PC-3 (cell line): ENCODE measurements at regions not wholly inside any gene's neighbourhood (a gene's known extent, or its start where the extent isn't known, plus 50 kb on each side); places are given as distances from the start of the nearest gene placed in this dataset.

Experiments
- ATAC-seq: fragments of 200-7000 bp; cut with Tn5 transposase; 2 replicates; pipeline ENCODE4 v1.9.1; 2020; ENCODE audit warnings: mild to moderate bottlenecking, moderate library complexity
- BruUV-seq: library from RNA; stranded (reverse); fragments of 400-500 nt; replicated peaks from 2 replicates; lab custom pipeline; 2021; lab: Mats Ljungman, UMichigan
- CTCF ChIA-PET: fragments of 300-600 bp; sonication (Branson Sonifier 250); formaldehyde crosslinking; loops from one replicate; lab custom pipeline; 2022; ENCODE audit warnings: antibody characterized with exemption; lab: Charles Lee
- POLR2A ChIA-PET: fragments of 300-600 bp; sonication (Branson Sonifier 250); formaldehyde crosslinking; loops from one replicate; lab custom pipeline; 2022; ENCODE audit warnings: antibody characterized with exemption; ENCODE audit not compliant: unreplicated experiment; lab: Charles Lee
- DNase-seq: peaks from one replicate; pipeline ENCODE4 v3.0.0-alpha.2; 2015
- H2AFZ ChIP-seq: fragments of 300-600 bp; sonication (generic); 2 replicates; pipeline ENCODE4 v1.6.0; 2016; ENCODE audit warnings: antibody characterized with exemption, low read length
- H3F3A ChIP-seq: fragments of 300-600 bp; sonication (generic); one replicate; pipeline ENCODE4 v1.6.0; 2017; ENCODE audit warnings: antibody characterized with exemption, low read length, control low read depth, mild to moderate bottlenecking; ENCODE audit not compliant: unreplicated experiment
- H3K27ac ChIP-seq: fragments of 300-600 bp; sonication (generic); 2 replicates; pipeline ENCODE4 v1.5.1; 2016; ENCODE audit warnings: mild to moderate bottlenecking, low read length
- H3K27me3 ChIP-seq: fragments of 300-600 bp; sonication (generic); 2 replicates; pipeline ENCODE4 v1.6.1; 2016; ENCODE audit warnings: low read length, mixed read lengths
- H3K36me3 ChIP-seq: fragments of 300-600 bp; sonication (generic); 2 replicates; pipeline ENCODE4 v1.6.1; 2016; ENCODE audit warnings: low read depth, mixed run types, low read length, mixed read lengths
- H3K4me1 ChIP-seq: fragments of 300-600 bp; sonication (generic); 2 replicates; pipeline ENCODE4 v1.5.1; 2016; ENCODE audit warnings: low read length; ENCODE audit not compliant: insufficient read depth
- H3K4me2 ChIP-seq: fragments of 300-600 bp; sonication (generic); 2 replicates; pipeline ENCODE4 v1.6.0; 2016; ENCODE audit warnings: low read length
- H3K4me3 ChIP-seq: fragments of 300-600 bp; sonication (generic); 2 replicates; pipeline ENCODE4 v1.5.1; 2016; ENCODE audit warnings: mild to moderate bottlenecking, low read length, mixed read lengths
- H3K79me2 ChIP-seq: fragments of 300-600 bp; sonication (generic); 2 replicates; pipeline ENCODE4 v1.6.1; 2017; ENCODE audit warnings: low read length, mixed read lengths
- H3K9ac ChIP-seq: fragments of 300-600 bp; sonication (generic); 2 replicates; pipeline ENCODE4 v1.6.0; 2016; ENCODE audit warnings: mild to moderate bottlenecking, low read length
- H3K9me2 ChIP-seq: fragments of 300-600 bp; sonication (generic); replicated peaks from 2 replicates; pipeline ENCODE4 v1.6.1; 2016; ENCODE audit warnings: mixed run types, low read length, mixed read lengths
- H3K9me3 ChIP-seq: fragments of 300-600 bp; sonication (generic); 2 replicates; pipeline ENCODE4 v1.6.1; 2016; ENCODE audit warnings: low read length, mixed read lengths
- H4K20me1 ChIP-seq: fragments of 300-600 bp; sonication (generic); 2 replicates; pipeline ENCODE4 v1.6.1; 2016; ENCODE audit warnings: low read length, mixed read lengths
- EZH2 ChIP-seq: fragments of 300-600 bp; sonication (generic); IDR thresholded peaks from one replicate; pipeline ENCODE4 v1.6.1; 2017; ENCODE audit warnings: antibody characterized with exemption, mild to moderate bottlenecking, low read length; ENCODE audit not compliant: unreplicated experiment
- EZH2phosphoT487 ChIP-seq: fragments of 300-600 bp; sonication (generic); IDR thresholded peaks from 2 replicates; pipeline ENCODE4 v1.6.1; 2018; ENCODE audit warnings: mild to moderate bottlenecking, antibody characterized with exemption, low read length, borderline replicate concordance
- intact Hi-C: fragments of 100-400 bp; cut with micrococcal nuclease; formaldehyde crosslinking; loops from 2 replicates; pipeline ENCODE4 v1.9.0; 2023
- TF ChIP-seq, protein P1 (sequence below): fragments of 300-600 bp; sonication (generic); conservative IDR thresholded peaks from 2 replicates; pipeline ENCODE4 v1.5.1; 2017; ENCODE audit warnings: antibody characterized with exemption, low read depth, mild to moderate bottlenecking, low read length

DNA sequence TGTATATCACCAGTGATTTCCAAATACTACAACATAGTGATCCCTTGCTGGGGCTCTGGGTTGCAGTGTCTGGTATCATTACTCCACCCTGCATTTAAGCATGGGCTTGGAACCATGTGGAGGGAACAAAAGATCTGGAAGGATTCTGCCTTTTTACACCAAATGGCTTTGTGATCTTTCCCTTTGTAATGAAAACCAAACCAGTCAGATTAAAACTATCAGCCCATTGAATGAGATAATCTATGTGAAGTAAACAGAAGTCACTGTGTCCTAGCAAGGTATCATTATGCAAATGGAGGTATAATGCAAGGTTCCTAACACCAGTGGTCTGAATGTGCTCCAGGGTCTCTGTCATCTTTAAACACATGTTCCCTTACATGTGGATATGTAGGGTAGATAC, 474.7 kb upstream of the TNP1 start:
- intact Hi-C loops, result no loop called here
- TF ChIP-seq EZH2phosphoT487, result no peak
- TF ChIP-seq EZH2, result no peak
- TF ChIP-seq, protein P1, sequence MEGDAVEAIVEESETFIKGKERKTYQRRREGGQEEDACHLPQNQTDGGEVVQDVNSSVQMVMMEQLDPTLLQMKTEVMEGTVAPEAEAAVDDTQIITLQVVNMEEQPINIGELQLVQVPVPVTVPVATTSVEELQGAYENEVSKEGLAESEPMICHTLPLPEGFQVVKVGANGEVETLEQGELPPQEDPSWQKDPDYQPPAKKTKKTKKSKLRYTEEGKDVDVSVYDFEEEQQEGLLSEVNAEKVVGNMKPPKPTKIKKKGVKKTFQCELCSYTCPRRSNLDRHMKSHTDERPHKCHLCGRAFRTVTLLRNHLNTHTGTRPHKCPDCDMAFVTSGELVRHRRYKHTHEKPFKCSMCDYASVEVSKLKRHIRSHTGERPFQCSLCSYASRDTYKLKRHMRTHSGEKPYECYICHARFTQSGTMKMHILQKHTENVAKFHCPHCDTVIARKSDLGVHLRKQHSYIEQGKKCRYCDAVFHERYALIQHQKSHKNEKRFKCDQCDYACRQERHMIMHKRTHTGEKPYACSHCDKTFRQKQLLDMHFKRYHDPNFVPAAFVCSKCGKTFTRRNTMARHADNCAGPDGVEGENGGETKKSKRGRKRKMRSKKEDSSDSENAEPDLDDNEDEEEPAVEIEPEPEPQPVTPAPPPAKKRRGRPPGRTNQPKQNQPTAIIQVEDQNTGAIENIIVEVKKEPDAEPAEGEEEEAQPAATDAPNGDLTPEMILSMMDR, result no peak
- Histone ChIP-seq H3K9me3 (no peaks in the 10 kb centered on the region), H3K9me2 (no peaks in the 10 kb centered on the region), H3K9ac (no peak overlapping the region), H3K4me1 (peaks cover 50% of the 10 kb centered on the region), H3K36me3 (no peaks in the 10 kb centered on the region), H3F3A (no peaks in the 10 kb centered on the region), H3K27me3 (no peaks in the 10 kb centered on the region), H4K20me1 (no peaks in the 10 kb centered on the region), H3K4me2 (no peak overlapping the region), H3K4me3 (no peak overlapping the region), H3K27ac (no peak overlapping the region), H2AFZ (no peak overlapping the region), H3K79me2 (no peaks in the 10 kb centered on the region)
- ChIA-PET CTCF (no interaction called here), POLR2A (no interaction called here)
- ATAC-seq (no peak), DNase-seq (no peak)
- no TSS peak for BruUV-seq

DNA sequence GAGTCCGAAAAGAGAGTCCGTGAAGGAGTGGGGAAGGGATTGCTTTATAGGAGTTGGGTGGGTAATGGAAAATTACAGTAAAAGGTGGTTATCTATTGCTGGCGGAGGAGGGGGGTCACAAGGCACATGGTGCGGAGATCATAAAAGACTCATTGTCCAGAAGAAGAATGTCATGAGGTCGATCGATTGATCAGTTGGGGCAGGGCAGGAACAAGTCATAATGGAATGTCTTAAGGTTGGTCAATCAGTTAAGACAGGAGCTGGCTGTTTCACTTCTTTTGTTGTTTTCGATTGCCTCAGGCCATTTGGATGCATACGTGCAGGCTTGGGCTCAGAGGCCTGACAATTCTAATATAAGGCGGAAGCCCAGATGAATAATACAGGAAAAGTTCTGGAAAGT, 473.0 kb upstream of the TNP1 start:
- DNase-seq (no peak), ATAC-seq (no peak)
- CTCF ChIA-PET, result no interaction called here
- Histone ChIP-seq H3F3A (no peaks in the 10 kb centered on the region), H3K9ac (no peak overlapping the region), H3K4me1 (peaks cover 41% of the 10 kb centered on the region), H3K36me3 (no peaks in the 10 kb centered on the region), H4K20me1 (no peaks in the 10 kb centered on the region), H3K4me3 (no peak overlapping the region), H3K9me3 (no peaks in the 10 kb centered on the region), H3K4me2 (no peak overlapping the region), H2AFZ (no peak overlapping the region), H3K27ac (no peak overlapping the region), H3K27me3 (no peaks in the 10 kb centered on the region), H3K79me2 (no peaks in the 10 kb centered on the region), H3K9me2 (no peaks in the 10 kb centered on the region)
- intact Hi-C loops, result no loop called here
- BruUV-seq, result no TSS peak
- POLR2A ChIA-PET, result no interaction called here
- TF ChIP-seq EZH2, result no peak
- TF ChIP-seq EZH2phosphoT487, result no peak
- TF ChIP-seq, protein P1, result no peak

DNA sequence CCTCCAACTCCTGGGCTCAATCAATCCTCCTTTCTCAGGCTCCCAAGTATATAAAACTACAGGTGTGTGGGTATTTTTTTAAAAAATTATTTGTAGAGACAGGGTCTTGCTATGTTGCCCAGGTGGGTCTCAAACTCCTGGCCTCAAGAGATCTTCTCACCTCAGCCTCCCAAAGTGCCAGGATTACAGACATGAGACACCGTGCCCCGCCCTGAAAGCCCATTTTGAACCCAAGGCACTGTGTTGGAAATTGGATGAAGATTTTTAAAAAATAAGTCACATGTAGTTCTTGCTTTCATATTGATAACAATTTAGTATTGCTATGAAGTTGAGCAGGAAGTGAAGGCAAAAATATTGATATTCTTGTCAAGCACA, 472.5 kb upstream of the TNP1 start:
- DNase-seq (no peak), ATAC-seq (no peak)
- Histone ChIP-seq H3K27ac (no peak overlapping the region), H3K9ac (no peak overlapping the region), H3K36me3 (no peaks in the 10 kb centered on the region), H4K20me1 (no peaks in the 10 kb centered on the region), H3K9me3 (no peaks in the 10 kb centered on the region), H3K4me1 (peaks cover 40% of the 10 kb centered on the region), H2AFZ (no peak overlapping the region), H3K4me3 (no peak overlapping the region), H3K79me2 (no peaks in the 10 kb centered on the region), H3K4me2 (no peak overlapping the region), H3K27me3 (no peaks in the 10 kb centered on the region), H3K9me2 (no peaks in the 10 kb centered on the region), H3F3A (no peaks in the 10 kb centered on the region)
- no TSS peak for BruUV-seq
- ChIA-PET CTCF (no interaction called here), POLR2A (no interaction called here)
- TF ChIP-seq EZH2, result no peak
- TF ChIP-seq EZH2phosphoT487, result no peak
- TF ChIP-seq, protein P1, result no peak
- intact Hi-C loops, result no loop called here
